NCI-H345 (cell line): ENCODE measurements at regions not wholly inside any gene's neighbourhood (a gene's known extent, or its start where the extent isn't known, plus 50 kb on each side); places are given as distances from the start of the nearest gene placed in this dataset.

Experiments used
- DNase-seq: peaks from one replicate; lab custom pipeline; 2025; lab: John Stamatoyannopoulos, UW

DNA sequence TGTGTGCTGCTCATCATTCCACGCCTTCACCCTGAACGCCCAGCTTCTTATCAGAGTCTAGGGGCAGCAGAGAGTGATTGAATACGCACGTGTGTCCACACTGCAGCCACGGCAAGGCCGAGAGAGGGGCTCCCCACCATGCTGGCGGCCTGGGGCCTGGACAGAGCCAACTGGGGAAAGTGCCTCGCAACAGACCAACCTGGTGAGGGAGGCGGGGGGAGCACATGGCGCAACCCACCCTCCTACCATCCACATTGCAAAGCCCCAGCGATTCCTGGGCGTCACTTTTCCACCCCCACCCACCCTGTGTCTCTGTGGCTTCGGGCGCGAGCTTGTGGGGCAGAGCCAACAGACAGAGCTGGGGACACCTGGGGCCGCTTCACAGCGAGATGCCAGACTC, 66.4 kb upstream of the DUSP22 start:
- DNase-seq: no peak

GRCh38 chr6:226516-227073, 65.7 kb upstream of the DUSP22 start:
- DNase-seq: no peak

GRCh38 chr6:227074-227782, 65.1 kb upstream of the DUSP22 start:
- no peak for DNase-seq

- DNase-seq: no peak
Measured at GRCh38 chr6:227812-228338, 64.4 kb upstream of the DUSP22 start.

- DNase-seq: no peak
Measured at GRCh38 chr6:228881-229651, 63.2 kb upstream of the DUSP22 start.

- no peak for DNase-seq
Measured at GRCh38 chr6:231779-232178, 60.5 kb upstream of the DUSP22 start.

DNA sequence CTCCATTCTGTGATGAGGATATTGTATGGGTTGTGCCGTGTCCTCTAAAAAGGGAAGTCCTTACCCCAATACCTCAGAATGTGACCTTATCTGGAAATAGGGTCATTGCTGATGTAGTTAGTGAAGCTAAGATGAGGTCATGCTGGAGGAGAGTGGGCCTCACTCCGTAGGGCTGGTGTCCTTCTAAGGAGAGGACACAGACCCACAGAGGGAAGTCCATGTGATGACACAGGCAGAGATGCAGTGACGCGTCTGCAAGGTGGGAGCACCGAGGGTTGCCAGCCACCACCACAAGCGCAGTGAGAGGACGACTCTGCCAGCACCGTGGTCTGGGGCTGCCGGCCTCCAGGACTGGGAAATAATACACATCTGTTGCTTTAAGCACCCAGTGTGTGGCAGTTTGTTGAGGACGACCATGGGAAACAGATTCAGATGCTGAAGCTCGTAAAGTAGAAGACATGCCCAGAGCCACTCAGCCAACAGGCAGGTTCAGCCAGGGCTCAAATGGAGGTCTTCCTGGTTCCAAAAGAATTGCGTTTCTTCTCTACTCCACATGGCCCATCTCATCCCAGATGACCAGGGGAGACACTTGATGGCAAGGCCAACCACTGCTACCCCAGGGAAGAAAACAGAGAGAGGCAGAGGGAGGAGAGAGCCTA, 59.2 kb upstream of the DUSP22 start:
- DNase-seq: no peak

GRCh38 chr6:234706-235372, 57.4 kb upstream of the DUSP22 start:
- DNase-seq: no peak

GRCh38 chr6:235763-236360, 56.4 kb upstream of the DUSP22 start:
- DNase-seq: no peak

DNA sequence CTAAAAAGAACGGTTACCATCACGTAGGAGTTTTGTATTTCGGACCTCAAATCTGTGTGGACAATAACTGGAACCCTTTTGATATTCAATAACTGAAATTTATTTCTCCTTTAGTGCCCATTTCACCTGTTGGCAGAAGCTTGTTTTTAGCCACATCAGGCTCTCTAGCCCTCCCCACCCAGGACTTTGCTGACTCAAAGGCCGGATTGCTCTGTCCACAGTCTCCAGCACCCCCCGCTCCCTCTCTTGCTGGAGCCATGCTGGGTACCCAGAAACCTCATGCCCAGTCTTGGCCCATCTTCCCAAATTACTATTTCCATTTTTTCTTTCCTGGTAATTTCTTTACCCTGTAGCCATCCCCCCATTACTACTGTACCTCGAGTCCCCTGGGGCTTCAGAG, 55.8 kb upstream of the DUSP22 start:
- DNase-seq: no peak

DNA sequence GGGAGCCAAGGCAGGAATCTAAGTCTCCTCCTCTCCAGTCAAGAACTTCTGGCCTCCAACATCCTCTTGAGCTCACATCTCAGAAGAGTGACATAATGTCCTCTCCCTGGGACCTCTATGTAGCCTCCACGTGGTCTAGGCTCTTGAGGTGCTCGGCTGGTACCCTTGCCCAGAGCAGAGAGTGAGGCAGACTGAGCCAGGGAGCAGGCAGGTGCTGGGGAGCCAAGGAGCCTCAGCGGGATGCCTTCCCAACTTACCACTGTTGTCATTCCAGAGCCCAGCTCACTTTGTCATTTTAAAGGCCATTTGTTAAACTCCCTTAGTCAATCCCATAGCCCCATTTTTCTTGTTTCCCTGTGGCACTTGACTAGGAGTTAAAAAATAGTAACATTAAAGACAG, 52.1 kb upstream of the DUSP22 start:
- no peak for DNase-seq

- no peak for DNase-seq
Measured at GRCh38 chr6:241336-241865, 50.9 kb upstream of the DUSP22 start.
